ENCODE measurements at regions not wholly inside any gene's neighbourhood (a gene's known extent, or its start where the extent isn't known, plus 50 kb on each side); places are given as distances from the start of the nearest gene placed in this dataset.

GRCh38 chr4:63607169-63607872 lies 801.9 kb downstream of the TECRL start:
- Histone ChIP-seq H3K4me3 (ENCODE audit: low read length) (no peak overlapping the region), H3K27me3 (ENCODE audit: control insufficient read depth in 1 of 2, insufficient read depth in 2 of 2, low read length in 2 of 2) (no peaks in the 10 kb centered on the region), H3K9me3 (ENCODE audit: control insufficient read depth in 1 of 2, insufficient read depth in 1 of 2, low read length in 2 of 2) (peaks cover 0 to 4% of the 10 kb centered on the region in 2 experiments), H3K27ac (ENCODE audit: low read depth in 1 of 2, low read length in 2 of 2) (no peak overlapping the region), H3K36me3 (ENCODE audit: insufficient read depth, low read length) (no peaks in the 10 kb centered on the region), H3K4me1 (ENCODE audit: insufficient read depth, low read length) (no peaks in the 10 kb centered on the region)
- no peaks in the 10 kb centered on the region for H3K27me3 Mint-ChIP-seq
- H3K9me3 Mint-ChIP-seq: peaks cover 4% of the 10 kb centered on the region
- CTCF ChIA-PET: no interaction called here
- intact Hi-C loops (cut with DNase I, micrococcal nuclease): no loop called here
- no peaks in the 10 kb centered on the region for H3K4me1 Mint-ChIP-seq (ENCODE audit: low read depth)
- H3K27ac Mint-ChIP-seq: no peak overlapping the region
- ATAC-seq (ENCODE audit: poor library complexity) (no peak), DNase-seq (no peak)
- no peak for TF ChIP-seq CTCF (IDR thresholded peaks at IDR 0.05)
- no peak overlapping the region for H3K4me3 Mint-ChIP-seq
- POLR2A ChIA-PET: no interaction called here
- H3K36me3 Mint-ChIP-seq (ENCODE audit: low read depth): no peaks in the 10 kb centered on the region

- H3K4me3 ChIP-seq (ENCODE audit: low read length): no peak overlapping the region
- Mint-ChIP-seq H3K27me3 (no peaks in the 10 kb centered on the region), H3K9me3 (peaks cover 19% of the 10 kb centered on the region), H3K4me1 (ENCODE audit: low read depth) (no peaks in the 10 kb centered on the region), H3K36me3 (ENCODE audit: low read depth) (no peaks in the 10 kb centered on the region), H3K27ac (no peak overlapping the region), H3K4me3 (no peak overlapping the region)
- H3K27me3 ChIP-seq (ENCODE audit: control insufficient read depth in 1 of 2, insufficient read depth in 2 of 2, low read length in 2 of 2): no peaks in the 10 kb centered on the region
- DNase-seq (no peak), ATAC-seq (ENCODE audit: poor library complexity) (no peak)
- POLR2A ChIA-PET: no interaction called here
- no peaks in the 10 kb centered on the region for H3K36me3 ChIP-seq (ENCODE audit: insufficient read depth, low read length)
- no peak overlapping the region for H3K27ac ChIP-seq (ENCODE audit: low read depth in 1 of 2, low read length in 2 of 2)
- H3K9me3 ChIP-seq (ENCODE audit: control insufficient read depth in 1 of 2, insufficient read depth in 1 of 2, low read length in 2 of 2): peaks cover 0 to 9% of the 10 kb centered on the region in 2 experiments
- TF ChIP-seq CTCF (IDR thresholded peaks at IDR 0.05): no peak
- CTCF ChIA-PET: no interaction called here
- H3K4me1 ChIP-seq (ENCODE audit: insufficient read depth, low read length): no peaks in the 10 kb centered on the region
- intact Hi-C loops (cut with DNase I, micrococcal nuclease): no loop called here
Measured at GRCh38 chr4:63589796-63590195, 819.5 kb downstream of the TECRL start.

- Histone ChIP-seq H3K36me3 (ENCODE audit: insufficient read depth, low read length) (no peaks in the 10 kb centered on the region), H3K4me1 (ENCODE audit: insufficient read depth, low read length) (no peaks in the 10 kb centered on the region), H3K27me3 (ENCODE audit: control insufficient read depth in 1 of 2, insufficient read depth in 2 of 2, low read length in 2 of 2) (no peaks in the 10 kb centered on the region), H3K9me3 (ENCODE audit: control insufficient read depth in 1 of 2, insufficient read depth in 1 of 2, low read length in 2 of 2) (peaks cover 0 to 4% of the 10 kb centered on the region in 2 experiments), H3K4me3 (ENCODE audit: low read length) (no peak overlapping the region), H3K27ac (ENCODE audit: low read depth in 1 of 2, low read length in 2 of 2) (no peak overlapping the region)
- no peak for TF ChIP-seq CTCF (IDR thresholded peaks at IDR 0.05)
- intact Hi-C loops (cut with DNase I, micrococcal nuclease): no loop called here
- Mint-ChIP-seq H3K4me1 (ENCODE audit: low read depth) (no peaks in the 10 kb centered on the region), H3K36me3 (ENCODE audit: low read depth) (no peaks in the 10 kb centered on the region), H3K27me3 (no peaks in the 10 kb centered on the region), H3K27ac (no peak overlapping the region), H3K9me3 (peaks cover 5% of the 10 kb centered on the region), H3K4me3 (no peak overlapping the region)
- POLR2A ChIA-PET: no interaction called here
- ATAC-seq (ENCODE audit: poor library complexity): no peak
- no peak for DNase-seq
- CTCF ChIA-PET: no interaction called here
Measured at GRCh38 chr4:63583561-63583960, 825.7 kb downstream of the TECRL start.

Measured in CD4-positive, alpha-beta T cell (primary cell).